Body of pancreas (tissue), 4 donors: ENCODE measurements at regions not wholly inside any gene's neighbourhood (a gene's known extent, or its start where the extent isn't known, plus 50 kb on each side); places are given as distances from the start of the nearest gene placed in this dataset.

Experiments
- ATAC-seq: fragments of 150-250 bp; one replicate; pipeline ENCODE4 v1.9.1; 2016
- DNase-seq, 4 donors: peaks; one replicate each; pipeline ENCODE4 v3.0.0-alpha.2; 2019
- H3K27ac ChIP-seq, 4 donors: fragments of 200-600 bp; sonication (generic); 1 replicate in 3 of 4; 2 replicates in 1 of 4; pipeline versions ENCODE4 v1.5.1 to v1.6.1; 2016 to 2019; ENCODE audit warnings: mild to moderate bottlenecking in 1 of 4, mixed read lengths in 1 of 4, moderate library complexity in 1 of 4
- H3K27me3 ChIP-seq, 2 donors: fragments of 200-600 bp; sonication (generic); one replicate each; pipeline ENCODE4 v1.6.0; 2016; ENCODE audit warnings: mild to moderate bottlenecking in 1 of 2
- H3K36me3 ChIP-seq, 2 donors: fragments of 200-600 bp; sonication (generic); replicated peaks in 1 of 2; 2 replicates each; pipeline ENCODE4 v1.5.1; 2016; ENCODE audit warnings: low read depth in 2 of 2; ENCODE audit not compliant: insufficient read depth in 1 of 2
- H3K4me1 ChIP-seq: fragments of 200-600 bp; sonication (generic); one replicate; pipeline ENCODE4 v1.6.0; 2016
- H3K4me3 ChIP-seq, 2 donors: fragments of 200-600 bp; sonication (generic); 1 replicate in 1 of 2; 2 replicates in 1 of 2; pipeline ENCODE4 v1.5.1; 2016 to 2019
- H3K9me3 ChIP-seq, 3 donors: fragments of 200-600 bp; sonication (generic); 1 replicate in 2 of 3; 2 replicates in 1 of 3; pipeline ENCODE4 v1.5.1; 2016
- POLR2A ChIP-seq, 3 donors: fragments of 450-650 bp; IDR thresholded peaks; one replicate each; pipeline ENCODE4 v1.6.1; 2016; ENCODE audit warnings: antibody characterized with exemption in 3 of 3, mild to moderate bottlenecking in 2 of 3
- WGBS, 2 donors: methylation state at CpG; one replicate each; pipeline ENCODE4 v1.1.5; 2017; 5-methylcytosine and 5-hydroxymethylcytosine counted together
- intact Hi-C: fragments of 100-400 bp; cut with DNase I; formaldehyde crosslinking; loops from one replicate; pipeline ENCODE4 v1.15.1; 2023
- TF ChIP-seq, protein P1 (sequence below), 7 experiments: fragments of 450-650 bp in 4 of 7; fragments of 200-600 bp in 3 of 7; sonication (generic) in 3 of 7; IDR thresholded peaks; one replicate each; pipeline ENCODE4 v1.5.1; 2016 to 2019; ENCODE audit warnings: antibody characterized with exemption in 7 of 7

GRCh38 chr6:48472535-48472934, 361.5 kb upstream of the PTCHD4 start:
- Histone ChIP-seq H3K27ac (no peak overlapping the region), H3K9me3 (no peaks in the 10 kb centered on the region), H3K36me3 (no peaks in the 10 kb centered on the region), H3K4me3 (no peak overlapping the region), H3K4me1 (no peaks in the 10 kb centered on the region), H3K27me3 (no peaks in the 10 kb centered on the region)
- no peak for TF ChIP-seq POLR2A (IDR thresholded peaks at IDR 0.05)
- TF ChIP-seq, protein P1, sequence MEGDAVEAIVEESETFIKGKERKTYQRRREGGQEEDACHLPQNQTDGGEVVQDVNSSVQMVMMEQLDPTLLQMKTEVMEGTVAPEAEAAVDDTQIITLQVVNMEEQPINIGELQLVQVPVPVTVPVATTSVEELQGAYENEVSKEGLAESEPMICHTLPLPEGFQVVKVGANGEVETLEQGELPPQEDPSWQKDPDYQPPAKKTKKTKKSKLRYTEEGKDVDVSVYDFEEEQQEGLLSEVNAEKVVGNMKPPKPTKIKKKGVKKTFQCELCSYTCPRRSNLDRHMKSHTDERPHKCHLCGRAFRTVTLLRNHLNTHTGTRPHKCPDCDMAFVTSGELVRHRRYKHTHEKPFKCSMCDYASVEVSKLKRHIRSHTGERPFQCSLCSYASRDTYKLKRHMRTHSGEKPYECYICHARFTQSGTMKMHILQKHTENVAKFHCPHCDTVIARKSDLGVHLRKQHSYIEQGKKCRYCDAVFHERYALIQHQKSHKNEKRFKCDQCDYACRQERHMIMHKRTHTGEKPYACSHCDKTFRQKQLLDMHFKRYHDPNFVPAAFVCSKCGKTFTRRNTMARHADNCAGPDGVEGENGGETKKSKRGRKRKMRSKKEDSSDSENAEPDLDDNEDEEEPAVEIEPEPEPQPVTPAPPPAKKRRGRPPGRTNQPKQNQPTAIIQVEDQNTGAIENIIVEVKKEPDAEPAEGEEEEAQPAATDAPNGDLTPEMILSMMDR (IDR thresholded peaks at IDR 0.05): no peak
- DNase-seq (no peak), ATAC-seq (no peak)
- WGBS, 2 donors: 62 to 77% methylated on average over 2 of the region's 2 CpGs
- intact Hi-C loops: no loop called here

DNA sequence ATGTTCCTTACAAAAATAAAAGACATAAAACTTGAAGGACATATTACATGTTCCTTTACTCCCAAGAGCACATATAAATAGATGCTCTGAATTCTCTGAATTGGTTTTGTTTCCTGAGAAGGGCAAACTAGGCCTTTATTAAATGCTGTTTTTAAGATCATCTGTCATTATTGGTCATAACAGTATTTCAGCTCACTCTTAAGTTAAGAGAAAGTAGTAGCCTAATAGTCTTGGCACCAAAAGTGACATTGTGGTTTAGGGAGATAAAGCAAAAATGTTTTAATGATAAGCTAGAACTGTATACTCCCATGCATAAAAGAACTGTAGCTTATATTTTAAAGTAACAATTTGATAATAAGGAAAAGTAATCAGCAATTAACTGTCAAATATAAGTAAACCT, 361.1 kb upstream of the PTCHD4 start:
- H3K36me3 ChIP-seq: no peaks in the 10 kb centered on the region
- DNase-seq: no peak
- H3K4me3 ChIP-seq: no peak overlapping the region
- intact Hi-C loops: no loop called here
- TF ChIP-seq POLR2A (IDR thresholded peaks at IDR 0.05): no peak
- TF ChIP-seq, protein P1 (IDR thresholded peaks at IDR 0.05): no peak
- no peaks in the 10 kb centered on the region for H3K27me3 ChIP-seq
- no peak overlapping the region for H3K27ac ChIP-seq
- no peaks in the 10 kb centered on the region for H3K4me1 ChIP-seq
- ATAC-seq: no peak
- no peaks in the 10 kb centered on the region for H3K9me3 ChIP-seq

GRCh38 chr6:48471326-48471725, 360.3 kb upstream of the PTCHD4 start:
- intact Hi-C loops: no loop called here
- Histone ChIP-seq H3K9me3 (no peaks in the 10 kb centered on the region), H3K4me1 (no peaks in the 10 kb centered on the region), H3K4me3 (no peak overlapping the region), H3K36me3 (no peaks in the 10 kb centered on the region), H3K27me3 (no peaks in the 10 kb centered on the region), H3K27ac (no peak overlapping the region)
- no peak for ATAC-seq
- 54 to 57% methylated on average over 1 of the region's 1 CpG for WGBS, 2 donors
- DNase-seq: no peak
- TF ChIP-seq, protein P1 (IDR thresholded peaks at IDR 0.05): no peak
- TF ChIP-seq POLR2A (IDR thresholded peaks at IDR 0.05): no peak

GRCh38 chr6:48449002-48449401, 338.0 kb upstream of the PTCHD4 start:
- no peaks in the 10 kb centered on the region for H3K9me3 ChIP-seq
- DNase-seq: no peak
- no peak overlapping the region for H3K4me3 ChIP-seq
- WGBS, 2 donors: 65 to 84% methylated on average over 2 of the region's 2 CpGs
- no peak overlapping the region for H3K27ac ChIP-seq
- TF ChIP-seq, protein P1 (IDR thresholded peaks at IDR 0.05): no peak
- TF ChIP-seq POLR2A (IDR thresholded peaks at IDR 0.05): no peak
- intact Hi-C loops: no loop called here
- H3K4me1 ChIP-seq: no peaks in the 10 kb centered on the region
- no peak for ATAC-seq
- no peaks in the 10 kb centered on the region for H3K27me3 ChIP-seq
- no peaks in the 10 kb centered on the region for H3K36me3 ChIP-seq

- WGBS, 2 donors: 75 to 84% methylated on average over 5 of the region's 5 CpGs
Observed at GRCh38 chr6:48447251-48447650, 336.3 kb upstream of the PTCHD4 start.

More at GRCh38 chr6:48447251-48447650, 336.3 kb upstream of the PTCHD4 start:
- Histone ChIP-seq H3K36me3 (no peaks in the 10 kb centered on the region), H3K27ac (no peak overlapping the region), H3K4me1 (no peaks in the 10 kb centered on the region), H3K4me3 (no peak overlapping the region), H3K9me3 (no peaks in the 10 kb centered on the region), H3K27me3 (no peaks in the 10 kb centered on the region)
- no peak for ATAC-seq
- no peak for DNase-seq
- no peak for TF ChIP-seq POLR2A (IDR thresholded peaks at IDR 0.05)
- TF ChIP-seq, protein P1 (IDR thresholded peaks at IDR 0.05): no peak
- intact Hi-C loops: no loop called here
